HCT116 (cell line): ENCODE measurements at regions not wholly inside any gene's neighbourhood (a gene's known extent, or its start where the extent isn't known, plus 50 kb on each side); places are given as distances from the start of the nearest gene placed in this dataset.

ENCODE experiments used
- ATAC-seq: fragments of 200-7000 bp; cut with Tn5 transposase; 2 replicates; pipeline ENCODE4 v1.9.1; 2020; ENCODE audit warnings: mild to moderate bottlenecking, moderate library complexity
- BruUV-seq: library from RNA; stranded (reverse); fragments of 400-500 nt; replicated peaks from 2 replicates; lab custom pipeline; 2021; lab: Mats Ljungman, UMichigan
- CTCF ChIA-PET: fragments of 300-600 bp; sonication (Branson Sonifier 250); formaldehyde crosslinking; loops from one replicate; lab custom pipeline; 2021; ENCODE audit warnings: antibody characterized with exemption; lab: Charles Lee
- POLR2A ChIA-PET: fragments of 300-600, 350-600 bp; sonication (Branson Sonifier 250); formaldehyde crosslinking; loops from one replicate; lab custom pipeline; 2021; ENCODE audit warnings: antibody characterized with exemption; lab: Charles Lee
- RAD21 ChIA-PET, 2 experiments: fragments of 300-600 bp; sonication (Branson Sonifier 250); formaldehyde crosslinking; loops; one replicate each; lab custom pipeline; 2023; ENCODE audit warnings: low total read pairs in 2 of 2; ENCODE audit not compliant: uncharacterized antibody in 2 of 2, unreplicated experiment in 2 of 2, low non-redundant PET in 1 of 2; lab: Charles Lee
- DNase-seq: peaks from one replicate; pipeline ENCODE4 v3.0.0-alpha.2; 2010; ENCODE audit warnings: low read depth, low spot score
- H2AFZ ChIP-seq: fragments of 200-600 bp; shearing (Covaris generic), sonication (generic); 2 replicates; pipeline ENCODE4 v1.6.1; 2017; ENCODE audit warnings: low read depth, mixed run types, mixed read lengths, antibody characterized with exemption, low read length; ENCODE audit not compliant: poor library complexity, severe bottlenecking
- H3K27ac ChIP-seq: 2 replicates; pipeline ENCODE4 v1.5.1; 2012; ENCODE audit warnings: low read depth, low read length
- H3K27me3 ChIP-seq: fragments of 200-600 bp; sonication (generic); 2 replicates; pipeline ENCODE4 v1.6.1; 2016; ENCODE audit warnings: mixed run types, low read length, mixed read lengths; ENCODE audit not compliant: insufficient read depth
- H3K36me3 ChIP-seq, 2 experiments: fragments of 200-500 bp in 1 of 2; fragments of 200-600 bp in 1 of 2; sonication (Bioruptor generic) in 1 of 2; sonication (generic) in 1 of 2; 2 replicates each; pipeline versions ENCODE4 v1.5.1 to v1.6.1; 2014 to 2016; ENCODE audit warnings: low read length in 2 of 2, inconsistent platforms in 1 of 2, mixed read lengths in 1 of 2, mixed run types in 1 of 2; ENCODE audit not compliant: insufficient read depth in 2 of 2, control insufficient read depth in 1 of 2
- H3K4me1 ChIP-seq, 2 experiments: fragments of 200-600 bp in 1 of 2; sonication (generic) in 1 of 2; 2 replicates each; pipeline versions ENCODE4 v1.5.1 to v1.6.1; 2012 to 2017; ENCODE audit warnings: low read length in 2 of 2, inconsistent platforms in 1 of 2, mild to moderate bottlenecking in 1 of 2, mixed read lengths in 1 of 2, mixed run types in 1 of 2, moderate library complexity in 1 of 2; ENCODE audit not compliant: insufficient read depth in 2 of 2, control insufficient read depth in 1 of 2
- H3K4me2 ChIP-seq: fragments of 200-600 bp; sonication (generic); 2 replicates; pipeline ENCODE4 v1.6.1; 2017; ENCODE audit warnings: mixed run types, low read length, mixed read lengths
- H3K4me3 ChIP-seq, 2 experiments: fragments of 200-600 bp in 1 of 2; sonication (generic) in 1 of 2; replicated peaks in 1 of 2; 2 replicates each; pipeline ENCODE4 v1.5.1; 2011 to 2016; ENCODE audit warnings: low read length in 2 of 2, control low read depth in 1 of 2, low read depth in 1 of 2, mild to moderate bottlenecking in 1 of 2, mixed read lengths in 1 of 2, mixed run types in 1 of 2
- H3K79me2 ChIP-seq: fragments of 200-600 bp; sonication (generic); 2 replicates; pipeline ENCODE4 v1.6.1; 2017; ENCODE audit warnings: mild to moderate bottlenecking, mixed run types, low read length, moderate library complexity, mixed read lengths; ENCODE audit not compliant: insufficient read depth
- H3K9ac ChIP-seq: fragments of 200-600 bp; sonication (generic); 2 replicates; pipeline ENCODE4 v1.6.1; 2016; ENCODE audit warnings: low read length, mixed read lengths
- H3K9me2 ChIP-seq: fragments of 200-600 bp; sonication (generic), shearing (Covaris generic); 2 replicates; pipeline ENCODE4 v1.6.1; 2017; ENCODE audit warnings: mixed run types, mild to moderate bottlenecking, moderate library complexity; ENCODE audit not compliant: insufficient read depth
- H3K9me3 ChIP-seq, 2 experiments: fragments of 200-500 bp in 1 of 2; fragments of 200-600 bp in 1 of 2; sonication (Bioruptor generic) in 1 of 2; sonication (generic) in 1 of 2; 2 replicates each; pipeline ENCODE4 v1.6.1; 2014 to 2017; ENCODE audit warnings: low read length in 2 of 2, mixed read lengths in 2 of 2, inconsistent platforms in 1 of 2, low read depth in 1 of 2, mild to moderate bottlenecking in 1 of 2, mixed run types in 1 of 2, moderate library complexity in 1 of 2; ENCODE audit not compliant: control insufficient read depth in 1 of 2, insufficient read depth in 1 of 2
- H4K20me1 ChIP-seq: fragments of 200-600 bp; sonication (generic), shearing (Covaris generic); 2 replicates; pipeline ENCODE4 v1.6.1; 2017; ENCODE audit warnings: mixed run types, mild to moderate bottlenecking, moderate library complexity; ENCODE audit not compliant: insufficient read depth
- CEBPB ChIP-seq: IDR thresholded peaks from 2 replicates; pipeline ENCODE4 v1.6.1; 2012; ENCODE audit warnings: low read depth
- EGR1 ChIP-seq: IDR thresholded peaks from 2 replicates; pipeline ENCODE4 v1.6.1; 2012; ENCODE audit warnings: low read depth
- EZH2 ChIP-seq: fragments of 200-600 bp; sonication (generic); IDR thresholded peaks from 2 replicates; pipeline ENCODE4 v1.6.1; 2017; ENCODE audit warnings: antibody characterized with exemption, mixed run types
- EZH2phosphoT487 ChIP-seq: fragments of 200-600 bp; IDR thresholded peaks from 2 replicates; pipeline ENCODE4 v1.6.1; 2018; ENCODE audit warnings: antibody characterized with exemption, borderline replicate concordance
- FOSL1 ChIP-seq: IDR thresholded peaks from 2 replicates; pipeline ENCODE4 v1.6.1; 2012; ENCODE audit warnings: low read depth
- JUND ChIP-seq: IDR thresholded peaks from 2 replicates; pipeline ENCODE4 v1.6.1; 2012
- POLR2A ChIP-seq: IDR thresholded peaks from 2 replicates; pipeline ENCODE4 v1.7.0; 2011; ENCODE audit warnings: borderline replicate concordance; ENCODE audit not compliant: insufficient read depth, insufficient read length; ENCODE audit errors: extremely low read depth
- POLR2AphosphoS5 ChIP-seq: IDR thresholded peaks from 2 replicates; pipeline ENCODE4 v1.6.1; 2011; ENCODE audit warnings: mild to moderate bottlenecking, low read depth, low read length, moderate library complexity
- RAD21 ChIP-seq: IDR thresholded peaks from 2 replicates; pipeline ENCODE4 v1.6.1; 2012; ENCODE audit warnings: low read depth, mild to moderate bottlenecking
- SP1 ChIP-seq: IDR thresholded peaks from 2 replicates; pipeline ENCODE4 v1.6.1; 2012; ENCODE audit warnings: low read depth
- SRF ChIP-seq: IDR thresholded peaks from 2 replicates; pipeline ENCODE4 v1.6.1; 2012; ENCODE audit warnings: low read depth
- TCF7L2 ChIP-seq: IDR thresholded peaks from 2 replicates; pipeline ENCODE4 v1.7.0; 2011; ENCODE audit warnings: borderline replicate concordance, inconsistent platforms; ENCODE audit not compliant: insufficient read depth, insufficient read length; ENCODE audit errors: extremely low read depth
- YY1 ChIP-seq: IDR thresholded peaks from 2 replicates; pipeline ENCODE4 v1.6.1; 2011; ENCODE audit warnings: low read length, low read depth, moderate library complexity, mild to moderate bottlenecking; ENCODE audit not compliant: insufficient replicate concordance; ENCODE audit errors: extremely low read depth
- ZFX ChIP-seq: fragments of 450-650 bp; IDR thresholded peaks from 2 replicates; pipeline ENCODE4 v1.6.1; 2017
- ZNF274 ChIP-seq: fragments of 200-500 bp; sonication (Bioruptor generic); IDR thresholded peaks from 2 replicates; pipeline ENCODE4 v1.6.1; 2014; ENCODE audit warnings: mild to moderate bottlenecking, low read depth, low read length, inconsistent platforms
- intact Hi-C: fragments of 100-400 bp; cut with micrococcal nuclease; formaldehyde crosslinking; loops from 2 replicates; pipeline ENCODE4 v1.10.0; 2022
- TF ChIP-seq, protein P1 (sequence below), 3 experiments: fragments of 200-600 bp in 1 of 3; sonication (generic) in 1 of 3; IDR thresholded peaks in 2 of 3; conservative IDR thresholded peaks in 1 of 3; 2 replicates each; pipeline ENCODE4 v1.5.1; 2012 to 2017; ENCODE audit warnings: low read depth in 2 of 3, low read length in 2 of 3, antibody characterized with exemption in 1 of 3, borderline replicate concordance in 1 of 3, control low read depth in 1 of 3, mild to moderate bottlenecking in 1 of 3, mixed read lengths in 1 of 3, mixed run types in 1 of 3, moderate library complexity in 1 of 3; ENCODE audit not compliant: insufficient read depth in 1 of 3
- TF ChIP-seq, protein P2 (sequence below): IDR thresholded peaks from 2 replicates; pipeline ENCODE4 v1.6.1; 2011; ENCODE audit warnings: mild to moderate bottlenecking, low read length, moderate library complexity; ENCODE audit not compliant: insufficient replicate concordance; ENCODE audit errors: extremely low read depth
- TF ChIP-seq, protein P3 (sequence below): IDR thresholded peaks from 2 replicates; pipeline ENCODE4 v1.6.1; 2012; ENCODE audit warnings: low read depth

DNA sequence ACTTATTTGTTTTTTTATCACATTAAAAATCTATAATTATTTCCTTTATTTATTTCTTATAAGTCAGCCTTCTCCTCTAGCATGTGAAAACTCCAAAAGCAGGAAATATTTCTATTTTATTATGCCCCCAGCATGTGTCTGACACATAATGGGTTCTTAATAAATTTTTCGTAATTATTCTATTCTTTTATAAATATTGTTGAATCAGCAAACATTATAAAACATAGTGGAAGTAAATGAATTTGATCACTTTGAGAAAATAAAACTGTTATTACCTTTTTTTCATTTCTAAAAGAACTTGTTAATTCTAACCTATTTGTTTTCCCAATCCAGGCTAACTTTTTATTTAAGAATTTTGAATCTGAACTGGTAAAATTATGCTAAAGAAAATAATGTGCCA, 509.1 kb upstream of the PCDH15 start:
- no peak for DNase-seq
- CTCF ChIA-PET, result no interaction called here
- H3K36me3 ChIP-seq, result no peaks in the 10 kb centered on the region
- H3K4me1 ChIP-seq, result no peaks in the 10 kb centered on the region
- RAD21 ChIA-PET, result no interaction called here
- BruUV-seq, result no TSS peak
- POLR2A ChIA-PET, result no interaction called here
- H3K4me3 ChIP-seq, result no peak overlapping the region
- peaks cover 10 to 15% of the 10 kb centered on the region in 2 experiments for H3K9me3 ChIP-seq
- H3K27ac ChIP-seq, result no peak overlapping the region
- H3K9ac ChIP-seq, result no peak overlapping the region
- no peaks in the 10 kb centered on the region for H3K79me2 ChIP-seq
- no peak overlapping the region for H2AFZ ChIP-seq
- no peak overlapping the region for H3K4me2 ChIP-seq
- no peaks in the 10 kb centered on the region for H4K20me1 ChIP-seq
- no peaks in the 10 kb centered on the region for H3K27me3 ChIP-seq
- H3K9me2 ChIP-seq, result no peaks in the 10 kb centered on the region
- intact Hi-C loops, result no loop called here
- TF ChIP-seq EGR1 (no peak), ZNF274 (no peak), EZH2phosphoT487 (no peak), RAD21 (no peak), POLR2AphosphoS5 (no peak), YY1 (no peak), TCF7L2 (no peak), ZFX (no peak), POLR2A (no peak), CEBPB (no peak), SP1 (no peak), JUND (no peak), EZH2 (no peak), FOSL1 (no peak), SRF (no peak)
- TF ChIP-seq, protein P1, sequence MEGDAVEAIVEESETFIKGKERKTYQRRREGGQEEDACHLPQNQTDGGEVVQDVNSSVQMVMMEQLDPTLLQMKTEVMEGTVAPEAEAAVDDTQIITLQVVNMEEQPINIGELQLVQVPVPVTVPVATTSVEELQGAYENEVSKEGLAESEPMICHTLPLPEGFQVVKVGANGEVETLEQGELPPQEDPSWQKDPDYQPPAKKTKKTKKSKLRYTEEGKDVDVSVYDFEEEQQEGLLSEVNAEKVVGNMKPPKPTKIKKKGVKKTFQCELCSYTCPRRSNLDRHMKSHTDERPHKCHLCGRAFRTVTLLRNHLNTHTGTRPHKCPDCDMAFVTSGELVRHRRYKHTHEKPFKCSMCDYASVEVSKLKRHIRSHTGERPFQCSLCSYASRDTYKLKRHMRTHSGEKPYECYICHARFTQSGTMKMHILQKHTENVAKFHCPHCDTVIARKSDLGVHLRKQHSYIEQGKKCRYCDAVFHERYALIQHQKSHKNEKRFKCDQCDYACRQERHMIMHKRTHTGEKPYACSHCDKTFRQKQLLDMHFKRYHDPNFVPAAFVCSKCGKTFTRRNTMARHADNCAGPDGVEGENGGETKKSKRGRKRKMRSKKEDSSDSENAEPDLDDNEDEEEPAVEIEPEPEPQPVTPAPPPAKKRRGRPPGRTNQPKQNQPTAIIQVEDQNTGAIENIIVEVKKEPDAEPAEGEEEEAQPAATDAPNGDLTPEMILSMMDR (IDR thresholded peaks at IDR 0.05 in 2 of 3, conservative IDR thresholded peaks at IDR 0.05 in 1 of 3; ENCODE audit: borderline replicate concordance in 1 of 3, insufficient read depth in 1 of 3, low read depth in 2 of 3, low read length in 2 of 3), result no peak
- TF ChIP-seq, protein P2, sequence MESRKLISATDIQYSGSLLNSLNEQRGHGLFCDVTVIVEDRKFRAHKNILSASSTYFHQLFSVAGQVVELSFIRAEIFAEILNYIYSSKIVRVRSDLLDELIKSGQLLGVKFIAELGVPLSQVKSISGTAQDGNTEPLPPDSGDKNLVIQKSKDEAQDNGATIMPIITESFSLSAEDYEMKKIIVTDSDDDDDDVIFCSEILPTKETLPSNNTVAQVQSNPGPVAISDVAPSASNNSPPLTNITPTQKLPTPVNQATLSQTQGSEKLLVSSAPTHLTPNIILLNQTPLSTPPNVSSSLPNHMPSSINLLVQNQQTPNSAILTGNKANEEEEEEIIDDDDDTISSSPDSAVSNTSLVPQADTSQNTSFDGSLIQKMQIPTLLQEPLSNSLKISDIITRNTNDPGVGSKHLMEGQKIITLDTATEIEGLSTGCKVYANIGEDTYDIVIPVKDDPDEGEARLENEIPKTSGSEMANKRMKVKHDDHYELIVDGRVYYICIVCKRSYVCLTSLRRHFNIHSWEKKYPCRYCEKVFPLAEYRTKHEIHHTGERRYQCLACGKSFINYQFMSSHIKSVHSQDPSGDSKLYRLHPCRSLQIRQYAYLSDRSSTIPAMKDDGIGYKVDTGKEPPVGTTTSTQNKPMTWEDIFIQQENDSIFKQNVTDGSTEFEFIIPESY, result no peak
- TF ChIP-seq, protein P3, sequence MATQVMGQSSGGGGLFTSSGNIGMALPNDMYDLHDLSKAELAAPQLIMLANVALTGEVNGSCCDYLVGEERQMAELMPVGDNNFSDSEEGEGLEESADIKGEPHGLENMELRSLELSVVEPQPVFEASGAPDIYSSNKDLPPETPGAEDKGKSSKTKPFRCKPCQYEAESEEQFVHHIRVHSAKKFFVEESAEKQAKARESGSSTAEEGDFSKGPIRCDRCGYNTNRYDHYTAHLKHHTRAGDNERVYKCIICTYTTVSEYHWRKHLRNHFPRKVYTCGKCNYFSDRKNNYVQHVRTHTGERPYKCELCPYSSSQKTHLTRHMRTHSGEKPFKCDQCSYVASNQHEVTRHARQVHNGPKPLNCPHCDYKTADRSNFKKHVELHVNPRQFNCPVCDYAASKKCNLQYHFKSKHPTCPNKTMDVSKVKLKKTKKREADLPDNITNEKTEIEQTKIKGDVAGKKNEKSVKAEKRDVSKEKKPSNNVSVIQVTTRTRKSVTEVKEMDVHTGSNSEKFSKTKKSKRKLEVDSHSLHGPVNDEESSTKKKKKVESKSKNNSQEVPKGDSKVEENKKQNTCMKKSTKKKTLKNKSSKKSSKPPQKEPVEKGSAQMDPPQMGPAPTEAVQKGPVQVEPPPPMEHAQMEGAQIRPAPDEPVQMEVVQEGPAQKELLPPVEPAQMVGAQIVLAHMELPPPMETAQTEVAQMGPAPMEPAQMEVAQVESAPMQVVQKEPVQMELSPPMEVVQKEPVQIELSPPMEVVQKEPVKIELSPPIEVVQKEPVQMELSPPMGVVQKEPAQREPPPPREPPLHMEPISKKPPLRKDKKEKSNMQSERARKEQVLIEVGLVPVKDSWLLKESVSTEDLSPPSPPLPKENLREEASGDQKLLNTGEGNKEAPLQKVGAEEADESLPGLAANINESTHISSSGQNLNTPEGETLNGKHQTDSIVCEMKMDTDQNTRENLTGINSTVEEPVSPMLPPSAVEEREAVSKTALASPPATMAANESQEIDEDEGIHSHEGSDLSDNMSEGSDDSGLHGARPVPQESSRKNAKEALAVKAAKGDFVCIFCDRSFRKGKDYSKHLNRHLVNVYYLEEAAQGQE, result no peak
- no peak for ATAC-seq
